ENCODE measurements at regions not wholly inside any gene's neighbourhood (a gene's known extent, or its start where the extent isn't known, plus 50 kb on each side); places are given as distances from the start of the nearest gene placed in this dataset.

GRCh38 chr6:99802396-99803031, 191.5 kb downstream of the MCHR2 start:
- DNase-seq (ENCODE audit: low read depth): peak; percentile 29
- H3K4me3 ChIP-seq (ENCODE audit: low read depth, low read length): no peak overlapping the region
- TF ChIP-seq, protein P1, sequence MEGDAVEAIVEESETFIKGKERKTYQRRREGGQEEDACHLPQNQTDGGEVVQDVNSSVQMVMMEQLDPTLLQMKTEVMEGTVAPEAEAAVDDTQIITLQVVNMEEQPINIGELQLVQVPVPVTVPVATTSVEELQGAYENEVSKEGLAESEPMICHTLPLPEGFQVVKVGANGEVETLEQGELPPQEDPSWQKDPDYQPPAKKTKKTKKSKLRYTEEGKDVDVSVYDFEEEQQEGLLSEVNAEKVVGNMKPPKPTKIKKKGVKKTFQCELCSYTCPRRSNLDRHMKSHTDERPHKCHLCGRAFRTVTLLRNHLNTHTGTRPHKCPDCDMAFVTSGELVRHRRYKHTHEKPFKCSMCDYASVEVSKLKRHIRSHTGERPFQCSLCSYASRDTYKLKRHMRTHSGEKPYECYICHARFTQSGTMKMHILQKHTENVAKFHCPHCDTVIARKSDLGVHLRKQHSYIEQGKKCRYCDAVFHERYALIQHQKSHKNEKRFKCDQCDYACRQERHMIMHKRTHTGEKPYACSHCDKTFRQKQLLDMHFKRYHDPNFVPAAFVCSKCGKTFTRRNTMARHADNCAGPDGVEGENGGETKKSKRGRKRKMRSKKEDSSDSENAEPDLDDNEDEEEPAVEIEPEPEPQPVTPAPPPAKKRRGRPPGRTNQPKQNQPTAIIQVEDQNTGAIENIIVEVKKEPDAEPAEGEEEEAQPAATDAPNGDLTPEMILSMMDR (conservative IDR thresholded peaks at IDR 0.05; ENCODE audit: low read depth, low read length): peak; percentile 44

DNA sequence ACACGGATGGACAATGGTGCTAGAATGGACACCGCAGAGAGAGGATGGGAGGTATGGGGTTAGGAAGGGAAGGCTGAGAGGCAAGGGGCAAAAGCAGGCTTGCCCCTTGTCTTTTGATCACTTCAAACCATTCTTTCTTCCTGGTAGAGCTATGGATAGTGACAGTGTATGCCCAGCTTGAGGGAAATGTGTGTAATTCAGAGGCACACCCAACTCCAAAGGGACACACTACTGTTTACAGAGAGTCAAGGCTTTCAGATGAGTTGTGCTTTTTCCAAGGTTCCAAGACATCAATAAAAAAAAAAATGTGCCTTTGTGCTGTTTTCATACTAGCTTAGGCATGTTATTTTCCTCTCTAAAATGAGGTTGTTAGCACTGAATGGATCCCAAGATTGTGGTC, 185.0 kb downstream of the MCHR2 start:
- no peak overlapping the region for H3K4me3 ChIP-seq (ENCODE audit: low read depth, low read length)
- TF ChIP-seq, protein P1 (conservative IDR thresholded peaks at IDR 0.05; ENCODE audit: low read depth, low read length): no peak
- no peak for DNase-seq (ENCODE audit: low read depth)

- no peak for DNase-seq (ENCODE audit: low read depth)
- H3K4me3 ChIP-seq (ENCODE audit: low read depth, low read length): no peak overlapping the region
- TF ChIP-seq, protein P1 (conservative IDR thresholded peaks at IDR 0.05; ENCODE audit: low read depth, low read length): no peak
These were observed 183.7 kb downstream of the MCHR2 start for GRCh38 chr6:99810295-99810694.

DNA sequence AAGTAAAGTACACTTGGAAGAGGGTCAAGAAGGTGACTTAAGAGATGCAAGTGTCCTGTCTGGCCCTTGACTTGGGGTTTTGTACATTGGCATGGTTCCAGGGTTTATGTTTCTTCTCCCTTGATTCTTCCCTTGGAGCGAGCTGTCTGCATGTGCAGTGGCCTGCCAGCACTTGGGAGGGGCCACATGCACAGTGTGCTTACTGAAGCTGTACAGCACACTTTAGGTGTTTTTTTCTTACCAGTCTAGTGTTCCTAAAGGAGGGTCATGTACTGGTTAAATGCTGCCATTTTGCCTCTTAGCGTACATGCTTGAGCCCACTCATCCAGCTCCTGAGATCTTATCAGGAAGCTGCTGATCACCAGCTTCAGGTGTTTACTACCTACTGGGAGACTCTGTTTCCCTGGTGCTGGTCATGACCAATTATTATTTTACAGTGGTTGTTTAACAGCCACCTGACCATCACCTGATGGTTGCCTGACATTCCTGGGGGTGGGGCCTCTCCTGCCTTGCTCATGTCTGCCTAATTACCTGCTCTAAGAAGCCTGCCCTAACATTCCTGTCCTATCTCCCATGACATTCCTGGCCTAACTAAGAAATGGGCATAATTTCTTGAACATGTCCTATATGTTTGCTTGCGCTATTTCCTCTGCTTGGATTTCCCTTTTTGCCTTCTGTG, 182.9 kb downstream of the MCHR2 start:
- no peak for DNase-seq (ENCODE audit: low read depth)
- TF ChIP-seq, protein P1 (conservative IDR thresholded peaks at IDR 0.05; ENCODE audit: low read depth, low read length): no peak
- no peak overlapping the region for H3K4me3 ChIP-seq (ENCODE audit: low read depth, low read length)

DNA sequence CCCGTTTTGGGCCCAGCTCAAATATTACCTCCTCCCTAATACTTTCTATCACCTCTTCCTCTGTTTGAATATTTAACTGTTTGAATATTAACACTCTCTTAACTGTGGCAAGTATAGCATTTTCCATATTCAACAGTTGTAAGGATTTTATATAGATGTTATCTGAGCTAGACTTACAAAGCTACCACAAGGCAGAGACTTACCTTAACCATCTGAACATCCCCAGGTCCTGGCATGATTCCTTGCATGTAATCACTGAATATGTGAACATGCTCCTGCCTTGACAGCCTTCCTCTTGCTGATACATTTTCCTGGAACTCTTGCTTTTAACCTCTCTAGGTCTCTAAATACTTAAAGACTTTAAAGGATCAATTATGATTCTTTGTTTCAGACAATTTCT, 182.4 kb downstream of the MCHR2 start:
- DNase-seq (ENCODE audit: low read depth): no peak
- H3K4me3 ChIP-seq (ENCODE audit: low read depth, low read length): no peak overlapping the region
- TF ChIP-seq, protein P1 (conservative IDR thresholded peaks at IDR 0.05; ENCODE audit: low read depth, low read length): no peak

GRCh38 chr6:99813565-99813964, 180.5 kb downstream of the MCHR2 start:
- H3K4me3 ChIP-seq (ENCODE audit: low read depth, low read length): no peak overlapping the region
- no peak for DNase-seq (ENCODE audit: low read depth)
- TF ChIP-seq, protein P1 (conservative IDR thresholded peaks at IDR 0.05; ENCODE audit: low read depth, low read length): no peak

Data from epithelial cell of proximal tubule (primary cell).